NOMO-1 (cell line): ENCODE measurements at regions not wholly inside any gene's neighbourhood (a gene's known extent, or its start where the extent isn't known, plus 50 kb on each side); places are given as distances from the start of the nearest gene placed in this dataset.

Experiments used
- DNase-seq, 2 experiments: peaks; one replicate each; lab custom pipeline; 2025; ENCODE audit not compliant: unreplicated experiment in 2 of 2; lab: John Stamatoyannopoulos, UW

DNA sequence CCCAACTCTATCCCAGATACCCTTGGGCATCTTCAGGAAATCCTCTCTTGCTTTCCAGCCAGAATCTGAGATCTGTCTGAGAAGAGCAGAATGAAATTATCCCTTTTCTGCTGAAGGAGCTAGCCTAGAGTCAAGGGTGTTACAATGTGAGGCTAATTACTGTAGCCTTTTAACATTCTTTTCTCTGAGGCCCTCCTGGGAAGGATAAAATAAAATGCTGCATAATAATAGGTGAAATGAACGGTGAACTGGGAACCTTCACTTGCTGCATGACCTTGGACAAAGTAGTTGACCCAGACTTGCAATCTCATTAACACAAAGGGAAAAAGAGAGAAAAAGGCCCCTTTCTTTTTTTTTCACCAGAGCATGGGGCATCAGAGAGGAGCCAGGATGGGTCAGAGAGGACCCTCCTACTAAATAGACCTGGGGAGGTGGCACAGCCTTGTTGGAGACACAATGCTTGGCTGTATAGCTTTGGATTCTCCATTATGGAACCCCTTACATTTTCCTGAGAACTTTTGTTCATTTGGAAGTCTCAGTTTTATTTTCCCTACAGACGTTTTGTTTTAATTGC is 137.0 kb upstream of the LIPC start:
- DNase-seq: no peak

DNA sequence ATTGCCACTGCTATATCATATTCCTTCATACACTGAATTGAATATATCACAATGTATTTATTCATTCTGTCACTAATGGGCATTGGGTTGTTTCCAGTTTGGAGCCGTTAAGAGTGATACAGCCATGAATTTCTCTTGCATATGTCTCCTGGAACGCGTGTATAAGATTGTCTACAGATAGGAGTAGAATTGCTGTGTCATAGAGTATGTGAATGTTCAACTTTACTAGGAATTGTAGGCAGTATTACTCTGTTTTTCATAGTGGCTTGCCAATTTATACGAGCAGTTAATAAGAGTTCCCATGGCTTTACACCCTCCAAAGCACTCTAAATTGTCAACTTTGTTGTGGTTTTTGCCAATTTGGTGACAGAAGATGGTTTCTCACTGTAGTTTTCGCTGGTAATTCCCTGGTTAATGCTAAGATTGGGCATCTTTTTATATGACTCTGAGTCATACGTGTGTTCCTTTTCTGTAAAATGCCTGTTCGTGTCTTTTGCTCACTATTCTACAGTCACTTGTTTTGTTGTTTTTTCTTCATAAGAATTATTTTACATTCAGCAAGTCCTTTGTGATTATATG is 136.1 kb upstream of the LIPC start:
- DNase-seq: no peak

- DNase-seq: no peak
These were observed 135.5 kb upstream of the LIPC start for GRCh38 chr15:58296276-58296675.

DNA sequence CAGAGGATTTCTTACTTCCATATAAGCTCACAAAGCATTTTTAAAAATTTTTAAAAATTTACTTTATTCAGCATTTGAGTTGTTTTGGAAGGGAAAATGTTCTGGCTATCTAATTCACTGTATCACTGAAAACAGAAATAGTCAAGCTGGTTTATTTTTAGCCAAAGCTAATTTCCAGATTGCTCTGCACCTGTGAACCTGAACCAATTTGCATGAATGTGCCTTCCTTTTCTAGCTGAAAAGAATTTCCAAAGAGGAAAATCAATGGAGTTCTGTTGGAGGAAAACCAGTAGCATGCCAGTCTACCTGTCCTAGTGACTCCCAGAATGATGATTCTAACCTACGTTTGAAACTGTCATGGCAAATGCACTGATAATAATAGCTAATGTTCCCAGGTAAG is 134.2 kb upstream of the LIPC start:
- no peak for DNase-seq

DNA sequence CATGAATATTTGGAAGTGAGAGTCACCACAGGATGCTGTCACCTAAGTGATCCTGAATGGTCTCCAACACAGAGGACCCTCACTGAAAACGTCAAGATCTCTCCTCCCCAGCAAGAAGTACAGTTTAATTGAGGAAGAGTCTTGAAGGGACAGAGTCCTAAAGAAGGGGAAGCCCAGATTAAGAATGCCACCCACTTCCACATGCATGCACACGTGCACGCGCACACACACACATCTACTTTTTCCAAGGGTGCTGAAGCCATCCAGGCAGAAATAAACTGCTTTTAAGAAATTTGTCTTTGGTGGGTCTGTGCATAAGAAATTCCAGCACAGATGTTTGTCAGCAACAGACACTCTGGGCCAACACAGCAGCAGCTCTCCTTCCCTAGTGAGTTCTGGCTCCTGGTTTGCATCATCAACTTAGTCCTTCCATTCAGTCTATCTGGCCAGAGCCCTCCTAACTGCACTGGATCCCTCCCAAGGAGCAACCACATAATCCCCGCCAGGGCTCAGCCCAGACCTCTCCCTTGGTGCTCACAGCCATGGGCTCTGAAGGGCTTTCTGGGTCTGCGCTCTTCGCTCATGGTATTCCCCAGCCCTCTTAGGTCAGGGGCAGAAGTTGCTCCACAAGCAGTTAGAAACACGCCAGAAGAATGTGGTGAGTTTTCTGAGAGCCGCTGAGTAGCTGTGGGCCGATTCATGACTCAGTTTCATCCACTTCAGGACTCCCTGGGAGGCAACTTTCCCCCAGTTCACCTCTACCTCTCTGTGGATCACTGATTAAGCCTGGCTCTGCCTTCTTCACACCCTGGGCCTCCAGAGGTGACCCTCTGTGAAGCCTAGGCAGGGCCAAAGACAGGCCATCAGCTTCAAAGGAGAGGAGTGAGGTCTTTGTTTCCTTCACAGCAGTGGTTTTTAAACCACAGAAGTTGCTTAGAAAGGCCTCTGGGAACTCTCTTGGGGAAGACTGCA is 132.6 kb upstream of the LIPC start:
- no peak for DNase-seq

DNA sequence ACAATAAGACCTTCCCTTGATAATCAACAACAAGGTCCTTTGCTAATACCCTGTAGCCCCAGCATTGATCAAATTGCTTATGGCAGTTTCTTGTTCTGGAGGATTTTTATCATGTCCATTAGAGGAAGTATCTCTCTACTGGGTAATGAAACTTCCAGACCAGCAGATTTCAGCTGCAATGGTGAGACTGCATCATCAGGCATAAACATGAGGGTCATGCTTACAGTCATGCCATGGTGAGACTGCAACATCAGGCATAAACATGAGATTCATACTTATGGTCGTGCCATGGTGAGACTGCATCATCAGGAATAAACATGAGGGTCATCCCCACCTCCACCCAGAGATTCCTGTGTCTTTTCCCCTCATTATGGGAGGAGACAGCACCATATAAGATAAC is 129.0 kb upstream of the LIPC start:
- peak in 1 of 2 experiments; percentile 38 for DNase-seq

DNA sequence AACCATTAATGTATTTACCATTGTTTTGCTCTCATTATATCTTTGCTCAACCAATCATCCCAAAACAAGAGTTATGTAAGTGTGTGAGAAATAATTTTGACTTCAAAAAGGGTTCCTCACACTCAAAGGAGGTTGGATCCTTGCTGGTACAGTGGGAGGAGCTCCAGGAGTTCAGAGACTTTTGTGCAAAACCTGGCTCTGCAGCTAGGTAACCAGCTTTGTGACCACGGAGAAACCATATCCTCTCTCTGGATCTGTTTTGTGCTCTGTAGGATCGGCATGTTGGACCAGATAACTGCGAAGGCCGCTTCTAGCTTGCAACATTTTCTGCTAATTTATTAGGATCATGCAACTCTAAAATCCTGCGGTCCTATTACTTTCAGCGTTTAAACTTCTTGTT is 128.6 kb upstream of the LIPC start:
- no peak for DNase-seq

- DNase-seq: no peak
These were observed 125.0 kb upstream of the LIPC start for GRCh38 chr15:58306591-58307312.

- DNase-seq: no peak
These were observed 124.4 kb upstream of the LIPC start for GRCh38 chr15:58307313-58307961.

DNA sequence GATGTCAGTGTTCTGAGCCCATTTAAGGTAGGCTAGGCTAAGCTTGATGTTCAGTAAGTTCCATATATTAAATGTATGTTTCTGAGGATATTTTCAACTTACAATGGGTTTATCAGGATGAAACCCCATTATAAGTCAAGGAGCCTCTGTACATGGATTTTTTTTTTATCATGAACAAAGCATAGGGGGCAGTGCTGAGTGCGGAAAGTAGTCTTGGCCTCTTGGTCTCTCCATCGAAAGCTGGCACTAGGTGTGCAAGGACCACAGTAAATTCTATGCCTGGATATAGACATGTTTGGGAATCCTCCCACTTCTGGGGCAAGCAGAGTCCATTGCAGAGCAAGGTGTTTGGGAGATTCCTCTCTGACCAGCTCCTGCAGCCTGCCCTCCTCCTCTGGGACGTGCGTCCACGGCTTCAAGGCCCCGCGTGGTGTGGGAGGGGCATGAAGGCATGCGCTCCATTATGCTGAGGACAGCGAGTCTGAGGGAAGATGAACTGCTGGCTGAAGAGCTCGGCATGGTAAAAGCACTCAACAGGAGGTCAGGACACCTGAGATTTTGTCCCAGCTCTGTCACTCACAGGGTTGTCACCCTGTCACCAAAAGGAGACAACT is 122.9 kb upstream of the LIPC start:
- DNase-seq: no peak

DNA sequence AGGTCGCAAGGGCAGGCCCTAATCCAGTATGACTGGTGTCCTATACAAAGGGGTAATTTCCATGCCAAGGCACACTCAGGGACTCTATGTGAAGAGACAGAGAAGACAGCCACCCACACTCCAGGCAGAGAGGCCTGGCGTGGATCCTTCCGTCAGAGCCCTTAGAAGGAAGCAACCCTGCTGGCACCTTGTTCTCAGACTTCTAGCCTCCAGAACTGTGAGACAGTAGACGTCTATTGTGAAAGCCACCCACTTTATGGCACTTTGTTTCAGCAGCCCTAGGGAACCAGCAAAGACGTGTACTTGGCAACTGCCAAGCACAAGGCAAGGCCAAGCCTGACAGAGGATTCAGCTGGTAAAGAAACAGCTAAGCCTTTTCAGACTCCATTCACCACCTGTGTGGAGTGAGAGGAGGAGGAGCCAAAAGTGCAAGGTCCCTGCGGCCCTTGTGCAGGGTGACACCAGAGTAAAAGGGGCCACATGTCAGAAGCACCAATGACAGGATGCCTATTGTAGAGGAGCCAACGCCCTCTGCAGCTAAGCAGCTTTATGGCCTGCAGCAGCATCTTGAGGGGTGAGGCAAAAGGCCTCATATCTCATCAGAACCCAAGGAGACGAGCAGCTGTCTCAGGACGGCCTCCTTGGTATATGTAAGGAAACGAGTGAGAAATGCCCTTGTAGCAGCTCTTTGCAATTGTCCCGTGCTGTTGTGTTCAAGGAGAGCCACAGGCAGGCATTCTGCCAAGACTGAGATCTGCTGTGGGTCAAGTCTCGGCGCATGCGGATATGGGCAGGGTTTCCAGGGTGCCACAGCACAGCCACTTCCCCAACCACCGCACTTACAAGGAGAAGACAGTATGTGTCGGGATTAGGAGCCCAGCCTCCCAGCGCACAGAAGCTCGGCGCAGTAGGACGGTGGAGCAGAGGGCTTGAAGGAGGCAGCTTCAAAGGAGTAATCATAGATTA is 121.5 kb upstream of the LIPC start:
- DNase-seq: no peak

DNA sequence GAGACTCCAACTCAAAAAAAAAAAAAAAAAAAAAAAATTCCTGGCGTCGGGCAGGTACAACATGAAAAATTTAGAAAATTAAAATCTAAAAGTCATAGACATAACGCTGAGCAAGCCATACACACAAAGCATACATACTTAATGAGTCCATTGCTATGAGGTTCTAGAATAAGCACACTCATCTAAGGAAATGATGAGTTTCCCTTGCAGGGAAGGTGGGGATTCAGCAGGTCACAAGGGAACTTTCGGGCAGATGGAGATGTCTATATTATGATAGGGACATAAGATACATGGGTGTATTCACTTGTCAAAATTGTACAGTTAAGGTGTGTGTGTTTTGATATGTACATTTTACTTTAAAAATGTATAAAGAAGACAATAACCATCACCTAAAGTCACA is 120.2 kb upstream of the LIPC start:
- DNase-seq: no peak

GRCh38 chr15:58312031-58312430 is 119.8 kb upstream of the LIPC start:
- DNase-seq: no peak

- DNase-seq: no peak
These were observed 118.5 kb upstream of the LIPC start for GRCh38 chr15:58313304-58313703.

GRCh38 chr15:58313810-58314592 is 117.8 kb upstream of the LIPC start:
- no peak for DNase-seq

- no peak for DNase-seq
These were observed 117.1 kb upstream of the LIPC start for GRCh38 chr15:58314593-58315216.

DNA sequence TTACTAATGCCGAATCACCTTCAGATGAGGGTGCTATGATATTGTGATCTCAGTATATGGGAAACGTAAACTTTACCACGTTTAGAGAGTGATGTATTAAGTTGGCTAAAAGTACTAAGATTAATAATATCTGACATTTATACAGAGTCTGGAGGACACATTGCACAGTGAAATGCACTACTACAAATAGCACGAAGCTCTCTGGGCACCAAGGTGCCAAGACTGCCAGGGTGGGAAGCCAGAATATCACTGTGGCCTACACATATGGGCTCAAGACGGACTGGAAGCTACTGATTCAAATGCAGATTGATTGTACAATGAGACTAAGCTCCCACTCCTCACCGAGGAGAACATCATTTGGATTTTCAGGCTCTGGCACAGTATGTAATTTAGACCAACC is 113.3 kb upstream of the LIPC start:
- no peak for DNase-seq

DNA sequence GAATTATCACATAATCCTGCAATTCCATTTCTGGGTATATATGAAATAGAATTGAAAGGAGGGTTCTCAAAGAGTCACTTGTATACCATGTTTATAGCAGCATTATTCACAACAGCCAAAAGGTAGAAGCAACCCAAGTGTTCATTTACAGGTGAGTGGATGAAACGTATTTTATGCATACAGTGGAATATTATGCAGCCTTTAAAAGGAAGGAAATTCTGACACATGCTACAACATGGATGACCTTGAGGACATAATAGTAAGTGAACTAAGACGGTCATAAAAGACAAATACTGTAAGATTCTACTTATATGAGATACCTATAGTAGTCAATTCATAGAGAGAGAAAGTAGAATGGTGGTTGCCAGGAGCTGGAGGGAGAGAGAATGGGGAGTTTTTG is 110.8 kb upstream of the LIPC start:
- no peak for DNase-seq
